OCI-LY3 (cell line): ENCODE measurements at regions not wholly inside any gene's neighbourhood (a gene's known extent, or its start where the extent isn't known, plus 50 kb on each side); places are given as distances from the start of the nearest gene placed in this dataset.

ENCODE experiments used
- CTCF ChIP-seq: fragments of 200-600, 300-600 bp; sonication (generic); IDR thresholded peaks from 2 replicates; pipeline ENCODE4 v1.5.1; 2014; ENCODE audit warnings: antibody characterized with exemption, low read length, low read depth
- EZH2phosphoT487 ChIP-seq: fragments of 200-600 bp; shearing (Covaris generic); IDR thresholded peaks from 2 replicates; pipeline ENCODE4 v1.6.1; 2018; ENCODE audit warnings: antibody characterized with exemption, mixed run types, low read depth

- TF ChIP-seq CTCF (no peak), EZH2phosphoT487 (no peak)
Observed at GRCh38 chr3:159584421-159584820, 404.2 kb upstream of the IL12A start.
